Activated naive CD4-positive, alpha-beta T cell treated with anti-CD3 and anti-CD28 coated beads, Interleukin-2, amount 50 U/mL, for 16 hours (primary cell): ENCODE measurements at regions not wholly inside any gene's neighbourhood (a gene's known extent, or its start where the extent isn't known, plus 50 kb on each side); places are given as distances from the start of the nearest gene placed in this dataset.

Experiments
- DNase-seq: peaks from one replicate; pipeline ENCODE4 v3.0.0-alpha.2; 2020

GRCh38 chr21:41651406-41651805 is 115.4 kb downstream of the RIPK4 start:
- DNase-seq, result no peak

DNA sequence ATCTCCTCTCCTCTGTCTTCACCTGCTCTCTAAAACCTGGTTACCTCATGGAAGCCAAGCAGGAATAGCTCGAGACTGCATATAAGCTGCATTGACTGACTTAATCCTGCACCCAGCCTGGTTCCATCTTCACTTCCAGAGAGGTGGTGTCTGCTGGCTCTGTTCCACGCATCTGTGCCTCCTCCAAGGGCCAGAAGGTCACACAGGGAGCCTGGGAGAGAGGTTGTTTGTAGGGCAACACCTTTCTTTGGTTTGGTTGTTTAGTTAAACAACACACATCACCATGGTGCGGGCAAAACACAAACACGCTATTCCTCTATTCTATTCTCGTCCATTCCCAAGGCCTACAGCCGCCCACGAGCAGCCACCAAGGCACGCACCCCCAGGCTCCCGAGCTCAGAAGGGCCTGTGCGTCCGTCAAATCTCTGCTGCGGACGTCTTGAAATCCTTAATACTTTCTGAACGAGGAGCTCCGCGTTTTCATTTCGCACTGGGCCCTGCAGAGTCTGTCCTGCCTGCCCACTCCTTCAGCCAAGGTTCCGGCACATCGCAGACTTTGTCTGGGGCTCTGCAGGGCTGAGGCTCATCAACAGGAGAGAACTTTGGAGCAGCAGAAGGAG is 116.2 kb downstream of the RIPK4 start:
- DNase-seq, result no peak

DNA sequence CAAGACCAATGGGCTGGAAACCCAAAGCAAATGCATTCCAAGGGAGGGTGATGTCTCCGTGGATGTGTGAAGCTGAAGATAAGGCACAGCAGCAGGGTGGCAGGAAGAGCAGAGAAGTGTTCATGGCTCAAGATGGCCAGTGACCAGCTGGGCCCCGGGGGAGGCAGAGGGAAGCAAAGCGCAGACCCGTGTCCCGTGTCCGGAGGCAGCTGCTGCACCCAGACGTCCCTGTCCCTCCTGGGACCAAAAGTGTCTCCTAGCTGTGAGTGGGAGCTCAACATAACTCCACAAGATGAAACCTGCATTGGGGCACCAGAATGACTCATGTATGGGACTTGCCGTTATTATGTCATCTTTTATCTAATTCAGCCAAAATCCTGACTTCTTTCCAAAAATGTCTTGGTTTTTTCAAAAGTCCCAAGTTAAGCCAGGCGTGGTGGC is 118.2 kb downstream of the RIPK4 start:
- no peak for DNase-seq

DNA sequence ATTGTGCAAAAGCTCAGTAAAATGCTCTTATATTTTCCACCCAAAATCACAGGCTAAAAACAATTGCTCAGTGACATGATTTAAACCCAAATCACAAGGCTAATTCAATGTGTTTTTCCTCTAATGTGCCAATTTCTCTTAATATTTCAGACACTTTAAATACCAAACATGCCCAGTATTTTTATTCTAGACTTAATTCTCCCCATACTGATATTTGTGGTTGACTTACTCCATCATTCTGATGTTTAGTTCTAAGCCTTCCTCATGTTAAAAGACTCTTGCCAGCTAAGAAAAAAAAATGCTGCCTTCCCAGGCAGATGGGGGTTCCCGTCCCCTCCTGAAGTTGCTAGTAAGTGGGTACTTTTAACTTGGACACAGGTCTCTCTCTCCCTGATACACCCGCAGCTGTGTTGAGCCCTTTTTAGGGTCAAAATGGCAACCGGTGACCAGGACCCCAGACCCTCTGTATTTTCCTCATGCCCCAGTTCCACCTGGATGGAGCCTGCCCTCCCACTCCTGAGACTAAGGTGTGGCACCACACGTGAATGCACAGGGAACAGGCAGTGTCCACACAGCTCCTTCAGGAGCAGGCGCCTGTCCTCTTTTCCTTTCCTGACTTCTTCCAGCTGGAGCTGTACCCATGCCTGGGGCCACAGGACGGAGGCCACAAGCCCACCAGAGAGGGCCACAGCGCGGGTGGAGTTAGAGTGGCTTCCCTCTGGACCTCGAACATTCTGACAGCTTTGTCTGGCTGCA is 118.9 kb downstream of the RIPK4 start:
- DNase-seq, result no peak

- DNase-seq, result no peak
Observed at GRCh38 chr21:41643246-41643966, 123.4 kb downstream of the RIPK4 start.

DNA sequence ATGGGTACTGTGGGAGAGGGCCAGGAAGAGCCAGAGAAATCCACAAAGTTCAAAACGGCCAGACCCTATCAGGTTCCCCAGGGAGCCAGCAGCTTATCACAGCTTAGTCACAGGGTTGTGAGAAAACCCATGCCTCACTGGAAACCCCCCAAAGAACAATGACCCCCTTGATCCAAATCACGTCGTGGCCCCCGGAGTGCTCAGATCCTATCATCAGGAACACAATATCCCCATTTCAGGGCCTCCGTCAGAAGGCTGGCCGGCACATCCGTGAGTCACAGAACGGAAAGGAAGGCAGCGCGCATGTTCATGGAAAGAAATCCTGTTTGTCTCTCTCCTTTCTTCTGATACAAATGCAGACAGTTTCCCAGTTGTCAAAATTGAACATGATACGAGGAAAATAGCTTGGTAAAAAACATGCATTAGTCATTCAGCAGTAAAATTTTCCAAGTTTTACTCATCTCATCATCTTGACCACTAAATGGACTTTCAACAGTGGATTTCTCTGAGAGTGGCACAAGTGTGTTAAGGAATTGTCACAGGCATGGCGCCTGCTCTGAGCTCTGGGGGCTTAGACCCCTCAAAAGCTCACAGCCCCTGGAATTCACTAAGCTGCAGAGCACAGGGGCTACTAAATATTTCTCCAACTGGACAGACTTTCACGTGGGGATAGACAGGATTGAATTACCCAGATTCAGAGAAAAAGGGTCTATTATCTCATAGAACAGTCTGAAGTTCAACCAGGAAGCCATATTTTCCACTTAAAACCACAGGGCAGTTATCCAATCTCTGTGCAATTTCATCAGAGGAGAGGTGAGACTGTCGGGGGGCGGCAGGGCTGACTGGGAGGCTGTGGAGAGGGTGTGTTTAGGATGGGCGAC is 124.8 kb downstream of the RIPK4 start:
- no peak for DNase-seq

DNA sequence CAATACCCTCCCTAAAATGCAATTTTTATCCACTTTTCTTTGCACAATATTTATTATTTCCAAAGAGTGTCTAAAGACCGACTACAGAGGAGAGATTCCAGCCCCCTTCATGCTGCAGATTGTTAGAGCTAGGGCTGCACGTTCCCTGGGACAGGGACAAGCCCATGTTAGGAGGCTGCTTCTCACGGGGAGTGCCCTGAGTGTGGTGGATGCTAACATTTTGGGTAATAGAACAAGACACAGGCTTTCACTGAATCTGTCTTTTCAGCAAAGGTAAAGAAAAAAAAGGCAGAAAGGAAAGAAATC is 125.4 kb downstream of the RIPK4 start:
- DNase-seq, result no peak

DNA sequence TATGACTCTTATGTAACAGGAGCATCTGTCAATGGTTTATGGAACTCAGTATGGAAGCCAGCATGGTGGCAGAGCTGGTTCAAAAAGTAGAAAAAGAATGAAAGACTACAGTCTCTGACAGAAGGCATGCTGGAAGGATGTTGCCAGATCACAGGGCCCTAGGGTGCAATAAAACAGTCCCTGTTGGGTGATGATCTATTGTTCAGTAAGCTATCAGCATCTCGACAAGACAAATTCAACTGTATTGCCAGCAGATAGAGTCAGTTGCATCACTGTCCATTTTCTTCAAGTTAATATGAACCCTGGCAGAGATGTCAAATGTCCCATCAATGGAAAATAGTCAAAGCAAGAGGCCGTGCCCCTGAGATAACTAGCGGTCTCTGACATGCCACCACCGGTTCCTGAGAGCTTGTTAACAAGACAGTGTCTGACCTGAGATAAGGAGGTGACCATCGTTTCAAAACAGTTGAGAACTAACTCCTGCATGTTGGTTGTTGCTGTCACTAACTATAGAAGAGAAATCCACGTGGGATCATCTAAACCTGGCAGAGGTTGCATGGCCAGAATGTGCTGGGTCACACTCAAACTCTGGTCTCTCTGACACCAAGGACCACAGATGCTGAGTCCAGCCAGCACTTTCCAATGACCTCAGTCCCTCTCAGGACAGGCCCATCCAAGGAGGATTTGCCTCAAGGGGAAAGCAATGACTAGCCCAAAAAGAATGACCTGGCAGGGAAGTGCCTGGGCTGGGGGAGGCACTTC is 125.9 kb downstream of the RIPK4 start:
- no peak for DNase-seq

DNA sequence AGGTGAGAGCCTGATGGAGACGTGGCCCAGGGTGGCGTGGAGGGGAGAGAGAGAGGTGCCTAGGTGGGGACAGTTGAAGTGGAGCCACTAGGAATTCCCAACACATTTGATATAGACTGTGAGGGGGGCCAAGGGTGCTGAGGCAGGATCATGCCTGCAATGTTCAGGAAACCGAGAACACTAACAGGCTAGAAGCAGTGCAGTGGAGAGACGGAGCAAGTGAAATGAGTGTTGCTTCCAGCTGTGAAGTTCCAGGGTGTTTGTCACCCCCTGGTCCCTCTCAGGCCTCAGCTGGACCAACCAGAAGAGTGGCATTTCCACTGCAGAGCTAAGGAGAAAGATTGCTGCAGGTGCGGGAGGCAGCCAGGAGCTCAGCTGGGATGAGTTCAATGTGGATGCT is 127.1 kb downstream of the RIPK4 start:
- DNase-seq, result no peak

DNA sequence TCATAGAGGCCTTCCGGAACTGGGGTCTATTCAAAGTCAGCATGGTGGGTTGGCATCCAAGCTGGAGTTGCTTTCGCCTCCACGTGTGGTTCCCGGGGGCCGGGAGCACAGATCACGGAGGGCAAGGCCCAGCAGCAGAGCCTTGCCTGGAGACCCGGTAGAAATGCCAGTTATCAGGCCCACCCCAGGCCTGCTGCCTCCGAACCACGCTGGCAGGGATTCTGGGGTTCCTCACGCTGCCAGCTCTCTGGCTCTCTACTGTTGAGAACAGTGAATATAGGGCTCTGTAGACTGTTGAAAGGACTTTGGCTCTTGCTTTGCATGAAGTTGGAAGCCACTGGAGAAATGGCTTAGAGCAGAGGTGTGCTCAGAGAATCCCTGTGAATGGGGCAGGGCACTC is 127.5 kb downstream of the RIPK4 start:
- DNase-seq, result no peak

- no peak for DNase-seq
Observed at GRCh38 chr21:41638201-41638790, 128.6 kb downstream of the RIPK4 start.

DNA sequence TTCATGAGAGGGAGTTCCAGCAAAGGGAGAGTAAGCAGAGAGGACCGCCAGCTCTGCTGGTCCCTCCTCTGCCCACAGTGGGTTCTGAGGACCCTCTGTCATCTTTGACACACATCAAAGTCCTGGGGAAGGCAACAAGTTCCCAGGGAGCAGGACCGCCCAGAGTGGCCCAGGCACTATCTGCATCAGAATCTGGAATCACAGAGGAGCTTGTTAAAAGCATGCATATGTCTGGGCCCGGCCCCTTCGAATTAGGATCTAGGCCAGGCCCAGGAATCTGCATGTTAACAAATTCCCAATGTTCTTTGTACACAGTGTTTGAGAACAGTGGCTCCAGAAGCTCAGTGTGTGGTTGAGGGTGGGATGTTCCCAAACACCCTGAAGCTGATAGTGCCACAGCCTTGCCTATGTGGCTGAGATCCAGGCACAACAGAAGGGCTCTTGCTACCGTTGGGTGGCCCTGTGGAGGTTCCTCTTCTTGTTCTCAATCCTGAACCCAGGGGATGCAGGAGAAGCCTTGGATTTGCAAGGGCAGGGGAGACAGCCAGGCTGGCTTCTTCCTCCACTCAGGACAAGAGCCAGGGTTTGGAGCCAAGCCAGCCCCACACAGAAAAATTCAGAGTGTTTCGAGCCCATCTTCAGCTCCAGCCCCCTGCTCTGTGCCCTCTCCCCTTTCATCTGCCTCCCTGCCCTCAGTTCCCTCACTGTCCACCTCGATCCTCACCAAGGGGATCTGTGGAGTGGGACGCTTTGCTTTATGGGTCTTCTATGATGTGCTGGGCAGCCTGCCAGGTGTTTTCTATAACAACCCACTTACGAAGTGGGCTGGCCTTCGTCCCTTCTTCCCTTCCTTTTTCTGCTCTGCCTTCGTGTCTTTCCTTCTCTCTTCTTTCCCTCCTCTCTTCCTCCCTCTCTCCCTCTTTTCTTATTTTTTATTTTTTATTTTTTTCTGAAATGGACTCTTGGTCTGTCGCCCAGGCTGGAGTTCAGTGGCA is 129.0 kb upstream of the TMPRSS2 start:
- no peak for DNase-seq

GRCh38 chr21:41635874-41636273 is 127.9 kb upstream of the TMPRSS2 start:
- no peak for DNase-seq

DNA sequence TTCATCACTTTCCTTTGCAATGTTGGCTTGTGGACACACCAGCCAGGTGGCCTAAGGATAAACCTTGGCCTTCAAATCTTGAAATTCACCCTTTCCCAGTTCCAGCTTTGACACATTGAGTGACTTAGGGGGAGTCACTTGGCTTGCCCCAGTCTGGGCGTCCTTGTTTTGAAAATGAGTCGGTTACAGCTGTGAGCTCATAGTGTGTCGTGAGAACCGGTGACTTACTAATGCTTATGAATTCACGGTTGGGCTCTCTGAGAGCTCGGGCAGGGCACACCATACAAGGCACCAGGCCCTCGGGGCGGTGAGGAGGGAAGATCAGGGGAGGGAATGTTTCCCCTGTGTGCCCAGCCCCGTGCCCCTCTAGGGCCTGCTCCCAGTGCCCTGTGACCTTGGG is 126.9 kb upstream of the TMPRSS2 start:
- no peak for DNase-seq

DNA sequence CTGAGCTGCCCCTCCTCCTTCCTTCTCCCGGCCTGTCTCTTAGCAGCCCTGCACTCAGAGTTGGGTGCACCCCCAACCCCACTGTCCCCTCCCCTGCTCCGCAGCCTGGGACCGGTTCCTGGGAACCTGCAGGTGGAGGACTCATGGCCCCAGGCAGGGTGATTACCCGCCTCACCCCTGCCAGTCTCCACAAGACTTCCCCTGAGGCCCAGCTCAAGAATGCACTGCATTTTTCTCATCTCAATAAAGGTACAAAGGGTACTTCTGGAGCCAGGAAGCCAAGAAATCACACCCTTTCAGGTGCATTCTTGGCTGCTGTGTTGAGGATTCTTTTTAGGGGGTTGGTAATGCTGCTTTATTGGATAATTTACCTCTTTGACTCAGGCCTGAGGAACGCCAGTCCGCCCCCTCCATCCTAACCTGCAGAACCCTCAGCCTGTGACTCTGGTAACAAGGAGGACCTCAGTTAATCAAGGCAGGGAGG is 126.3 kb upstream of the TMPRSS2 start:
- no peak for DNase-seq

GRCh38 chr21:41633627-41634026 is 125.7 kb upstream of the TMPRSS2 start:
- DNase-seq, result no peak

- DNase-seq, result no peak
Observed at GRCh38 chr21:41632748-41633475, 125.0 kb upstream of the TMPRSS2 start.

DNA sequence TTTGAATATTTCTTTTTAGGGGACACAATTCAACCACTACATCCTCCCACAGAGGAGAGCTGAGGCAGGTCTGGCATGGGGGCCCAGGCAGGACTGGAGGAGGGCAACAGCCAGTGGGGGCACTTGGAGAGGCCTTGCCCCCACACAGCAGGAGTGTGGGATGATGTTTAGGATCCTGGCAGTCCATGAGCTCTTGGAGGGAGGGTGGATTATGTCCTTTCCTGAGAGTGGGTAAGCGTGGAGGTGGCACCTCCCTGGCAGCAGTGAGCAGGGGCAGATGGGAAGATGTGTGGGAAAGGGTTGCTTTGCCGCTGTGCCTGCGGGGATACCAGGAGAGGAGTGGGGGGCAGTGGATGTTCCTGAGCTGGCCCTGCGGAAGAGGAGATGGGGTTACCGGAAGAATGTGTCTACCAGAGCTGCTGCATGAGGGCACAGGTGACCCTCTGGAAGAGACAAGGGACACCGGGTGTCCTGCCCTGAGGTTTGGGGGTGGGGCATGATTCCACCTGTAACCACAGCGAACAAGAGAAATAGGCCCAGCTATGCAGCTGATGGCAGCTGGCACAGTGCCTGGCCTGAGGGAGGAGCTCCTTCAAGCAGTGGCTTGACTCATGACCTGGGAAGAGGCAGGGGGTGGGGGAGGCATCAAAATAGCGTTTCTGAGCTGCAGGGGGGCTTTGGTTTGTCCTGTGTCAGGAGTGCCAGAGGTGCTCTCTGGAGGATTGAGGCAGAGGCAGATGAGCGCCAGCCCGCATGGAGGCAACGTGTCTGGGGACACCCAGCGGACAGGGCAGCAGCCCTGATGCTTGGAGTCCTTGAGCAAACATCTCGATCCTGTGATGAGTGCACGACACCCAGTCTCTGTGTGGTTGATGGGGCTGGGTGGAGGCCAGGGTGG is 123.9 kb upstream of the TMPRSS2 start:
- no peak for DNase-seq

DNA sequence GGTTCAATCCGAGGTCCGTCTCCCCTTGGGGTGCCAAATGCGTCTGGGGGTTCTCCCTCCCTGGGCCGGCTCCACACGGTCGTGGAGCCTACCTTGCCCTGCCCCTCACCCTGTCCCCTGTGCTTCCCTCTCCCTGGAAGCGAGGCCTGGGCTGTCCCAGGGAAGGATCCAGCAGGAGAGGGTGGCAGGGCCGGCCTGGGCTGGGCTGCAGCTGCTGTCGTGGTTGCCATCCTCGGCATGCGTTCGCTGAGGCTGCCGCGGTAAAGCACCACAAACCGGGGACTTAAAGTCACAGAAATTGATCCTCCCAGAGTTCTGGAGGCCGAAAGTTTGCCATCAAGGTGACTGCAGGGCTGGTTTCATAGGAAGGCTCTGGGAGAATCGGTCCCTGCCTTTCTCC is 123.0 kb upstream of the TMPRSS2 start:
- DNase-seq, result no peak
